ENCODE measurements at regions not wholly inside any gene's neighbourhood (a gene's known extent, or its start where the extent isn't known, plus 50 kb on each side); places are given as distances from the start of the nearest gene placed in this dataset.

- H3K4me3 ChIP-seq (ENCODE audit: low read length) = no peak overlapping the region
- TF ChIP-seq, protein P1, sequence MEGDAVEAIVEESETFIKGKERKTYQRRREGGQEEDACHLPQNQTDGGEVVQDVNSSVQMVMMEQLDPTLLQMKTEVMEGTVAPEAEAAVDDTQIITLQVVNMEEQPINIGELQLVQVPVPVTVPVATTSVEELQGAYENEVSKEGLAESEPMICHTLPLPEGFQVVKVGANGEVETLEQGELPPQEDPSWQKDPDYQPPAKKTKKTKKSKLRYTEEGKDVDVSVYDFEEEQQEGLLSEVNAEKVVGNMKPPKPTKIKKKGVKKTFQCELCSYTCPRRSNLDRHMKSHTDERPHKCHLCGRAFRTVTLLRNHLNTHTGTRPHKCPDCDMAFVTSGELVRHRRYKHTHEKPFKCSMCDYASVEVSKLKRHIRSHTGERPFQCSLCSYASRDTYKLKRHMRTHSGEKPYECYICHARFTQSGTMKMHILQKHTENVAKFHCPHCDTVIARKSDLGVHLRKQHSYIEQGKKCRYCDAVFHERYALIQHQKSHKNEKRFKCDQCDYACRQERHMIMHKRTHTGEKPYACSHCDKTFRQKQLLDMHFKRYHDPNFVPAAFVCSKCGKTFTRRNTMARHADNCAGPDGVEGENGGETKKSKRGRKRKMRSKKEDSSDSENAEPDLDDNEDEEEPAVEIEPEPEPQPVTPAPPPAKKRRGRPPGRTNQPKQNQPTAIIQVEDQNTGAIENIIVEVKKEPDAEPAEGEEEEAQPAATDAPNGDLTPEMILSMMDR (conservative IDR thresholded peaks at IDR 0.05; ENCODE audit: low read length) = no peak
- DNase-seq (ENCODE audit: low read depth) = no peak
Measured at GRCh38 chr5:53426512-53426830, 54.0 kb upstream of the FST start.

DNA sequence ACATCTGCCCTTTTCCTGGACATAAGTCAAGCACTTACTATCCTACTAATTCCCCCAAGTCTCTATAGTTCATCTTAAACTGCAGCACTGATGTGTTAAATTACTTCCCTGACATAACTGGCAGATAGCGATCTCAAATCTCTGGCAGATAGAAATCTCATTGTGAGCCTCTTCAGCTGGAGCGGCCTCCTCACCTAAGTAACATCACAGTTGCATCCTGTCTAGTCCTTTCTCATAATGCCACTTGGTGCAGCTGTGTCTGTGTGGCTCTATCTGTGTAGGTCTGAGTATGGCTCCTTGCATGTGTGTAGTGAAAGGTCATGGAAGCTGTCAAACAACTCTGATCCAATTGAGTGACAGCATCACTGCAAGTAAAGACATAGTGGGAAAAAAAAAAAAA is 53.6 kb upstream of the FST start:
- TF ChIP-seq, protein P1 (conservative IDR thresholded peaks at IDR 0.05; ENCODE audit: low read length) = no peak
- H3K4me3 ChIP-seq (ENCODE audit: low read length) = no peak overlapping the region
- no peak for DNase-seq (ENCODE audit: low read depth)

- no peak for DNase-seq (ENCODE audit: low read depth)
- no peak overlapping the region for H3K4me3 ChIP-seq (ENCODE audit: low read length)
- TF ChIP-seq, protein P1 (conservative IDR thresholded peaks at IDR 0.05; ENCODE audit: low read length) = no peak
Measured at GRCh38 chr5:53427965-53428364, 52.5 kb upstream of the FST start.

GRCh38 chr5:53429706-53430105 is 50.7 kb upstream of the FST start:
- no peak for DNase-seq (ENCODE audit: low read depth)
- H3K4me3 ChIP-seq (ENCODE audit: low read length) = no peak overlapping the region
- TF ChIP-seq, protein P1 (conservative IDR thresholded peaks at IDR 0.05; ENCODE audit: low read length) = no peak

DNA sequence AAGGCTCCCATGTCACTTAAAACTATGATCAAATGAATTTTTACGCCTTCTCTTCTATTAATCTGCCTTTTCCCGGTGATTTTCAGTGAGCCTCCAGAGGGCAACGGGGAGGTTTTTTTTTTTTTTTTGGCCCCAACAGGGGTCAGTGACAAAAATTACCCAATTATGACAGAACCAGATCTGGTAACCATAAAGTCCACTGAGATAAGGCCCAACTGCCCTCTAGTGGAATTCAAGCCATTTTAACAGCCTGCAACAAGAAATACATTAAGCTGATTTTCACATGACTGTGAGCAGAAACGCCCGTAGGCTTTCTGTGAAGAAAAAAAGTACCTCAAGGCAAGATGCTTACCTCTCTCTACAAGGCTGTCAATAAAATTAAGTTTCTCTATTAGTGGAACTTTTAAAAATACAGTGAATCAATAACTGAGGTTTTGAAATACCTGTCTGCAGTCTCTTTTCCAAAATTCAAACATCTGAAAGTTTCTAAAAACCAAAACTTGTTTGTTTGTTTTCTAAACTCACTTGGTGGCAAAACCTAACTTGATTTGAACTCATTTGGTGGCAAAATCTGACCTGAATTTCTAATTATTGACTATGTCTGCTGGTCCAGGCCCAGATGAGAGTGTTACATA is 49.7 kb upstream of the FST start:
- H3K4me3 ChIP-seq (ENCODE audit: low read length) = no peak overlapping the region
- DNase-seq (ENCODE audit: low read depth) = peak; percentile 81
- TF ChIP-seq, protein P1 (conservative IDR thresholded peaks at IDR 0.05; ENCODE audit: low read length) = peak; percentile 77

Data from AG10803 (cell line).